KMS-11 (cell line): ENCODE measurements at regions not wholly inside any gene's neighbourhood (a gene's known extent, or its start where the extent isn't known, plus 50 kb on each side); places are given as distances from the start of the nearest gene placed in this dataset.

Experiments
- H2AFZ ChIP-seq: fragments of 200-600 bp; sonication (generic); 2 replicates; pipeline ENCODE4 v1.6.1; 2016; ENCODE audit warnings: antibody characterized with exemption, mixed run types, low read depth
- H3K27ac ChIP-seq: fragments of 200-600 bp; sonication (generic); 2 replicates; pipeline ENCODE4 v1.6.1; 2016; ENCODE audit warnings: mild to moderate bottlenecking, mixed run types
- H3K27me3 ChIP-seq: fragments of 200-600 bp; sonication (generic); 2 replicates; pipeline ENCODE4 v1.6.1; 2017; ENCODE audit warnings: mild to moderate bottlenecking, low read depth, mixed run types, moderate library complexity; ENCODE audit not compliant: insufficient read depth
- H3K36me3 ChIP-seq: fragments of 200-600 bp; sonication (generic); 2 replicates; pipeline ENCODE4 v1.6.1; 2017; ENCODE audit warnings: mild to moderate bottlenecking, mixed run types; ENCODE audit not compliant: insufficient read depth
- H3K4me1 ChIP-seq: fragments of 200-600 bp; sonication (generic); 2 replicates; pipeline ENCODE4 v1.6.1; 2016; ENCODE audit warnings: mild to moderate bottlenecking, low read depth, mixed run types; ENCODE audit not compliant: poor library complexity, severe bottlenecking
- H3K4me2 ChIP-seq: fragments of 200-600 bp; sonication (generic); 2 replicates; pipeline ENCODE4 v1.7.0; 2016; ENCODE audit warnings: mild to moderate bottlenecking, mixed run types
- H3K4me3 ChIP-seq: fragments of 200-600 bp; sonication (generic); IDR thresholded peaks from 2 replicates; pipeline ENCODE4 v1.6.1; 2017; ENCODE audit warnings: low read depth, low read length, mixed read lengths; ENCODE audit not compliant: insufficient read depth
- H3K79me2 ChIP-seq: fragments of 200-600 bp; sonication (generic); 2 replicates; pipeline ENCODE4 v1.6.1; 2016; ENCODE audit warnings: low read depth, mixed run types; ENCODE audit not compliant: insufficient read depth
- H3K9ac ChIP-seq: fragments of 200-600 bp; sonication (generic); 2 replicates; pipeline ENCODE4 v1.6.1; 2016; ENCODE audit warnings: mild to moderate bottlenecking, mixed run types
- H4K20me1 ChIP-seq: fragments of 200-600 bp; sonication (generic); 2 replicates; pipeline ENCODE4 v1.6.1; 2016; ENCODE audit warnings: mild to moderate bottlenecking, mixed run types; ENCODE audit not compliant: insufficient read depth
- CTCF ChIP-seq: fragments of 200-600 bp; sonication (generic); conservative IDR thresholded peaks from 2 replicates; pipeline ENCODE4 v1.6.1; 2017; ENCODE audit warnings: low read depth, mild to moderate bottlenecking, antibody characterized with exemption, low read length, moderate library complexity, mixed read lengths

GRCh38 chr2:34851804-34852203, 1252.7 kb upstream of the FAM98A start:
- no peak overlapping the region for H3K4me2 ChIP-seq
- H3K79me2 ChIP-seq, result no peaks in the 10 kb centered on the region
- H3K36me3 ChIP-seq, result no peaks in the 10 kb centered on the region
- no peaks in the 10 kb centered on the region for H3K27me3 ChIP-seq
- no peak overlapping the region for H3K4me3 ChIP-seq
- no peaks in the 10 kb centered on the region for H3K4me1 ChIP-seq
- no peak overlapping the region for H2AFZ ChIP-seq
- no peak overlapping the region for H3K9ac ChIP-seq
- no peak for TF ChIP-seq CTCF
- no peak overlapping the region for H3K27ac ChIP-seq
- H4K20me1 ChIP-seq, result no peaks in the 10 kb centered on the region

- no peak overlapping the region for H3K9ac ChIP-seq
- no peak overlapping the region for H3K4me3 ChIP-seq
- H3K4me1 ChIP-seq, result no peaks in the 10 kb centered on the region
- no peak overlapping the region for H2AFZ ChIP-seq
- no peaks in the 10 kb centered on the region for H3K27me3 ChIP-seq
- H4K20me1 ChIP-seq, result no peaks in the 10 kb centered on the region
- no peaks in the 10 kb centered on the region for H3K79me2 ChIP-seq
- H3K36me3 ChIP-seq, result no peaks in the 10 kb centered on the region
- H3K4me2 ChIP-seq, result no peak overlapping the region
- H3K27ac ChIP-seq, result no peak overlapping the region
- TF ChIP-seq CTCF, result no peak
These were observed 1250.7 kb upstream of the FAM98A start for GRCh38 chr2:34849827-34850226.

GRCh38 chr2:34848691-34849090, 1249.6 kb upstream of the FAM98A start:
- Histone ChIP-seq H3K27ac (no peak overlapping the region), H3K79me2 (no peaks in the 10 kb centered on the region), H3K36me3 (no peaks in the 10 kb centered on the region), H3K4me3 (no peak overlapping the region), H4K20me1 (no peaks in the 10 kb centered on the region), H3K27me3 (no peaks in the 10 kb centered on the region), H3K4me1 (no peaks in the 10 kb centered on the region), H3K4me2 (no peak overlapping the region), H3K9ac (no peak overlapping the region), H2AFZ (no peak overlapping the region)
- no peak for TF ChIP-seq CTCF

- Histone ChIP-seq H3K9ac (no peak overlapping the region), H4K20me1 (no peaks in the 10 kb centered on the region), H3K4me1 (no peaks in the 10 kb centered on the region), H3K36me3 (no peaks in the 10 kb centered on the region), H3K27me3 (no peaks in the 10 kb centered on the region), H2AFZ (no peak overlapping the region), H3K79me2 (no peaks in the 10 kb centered on the region), H3K4me2 (no peak overlapping the region), H3K27ac (no peak overlapping the region), H3K4me3 (no peak overlapping the region)
- TF ChIP-seq CTCF, result no peak
These were observed 1249.0 kb upstream of the FAM98A start for GRCh38 chr2:34848132-34848531.

- no peaks in the 10 kb centered on the region for H3K79me2 ChIP-seq
- no peaks in the 10 kb centered on the region for H3K4me1 ChIP-seq
- H2AFZ ChIP-seq, result no peak overlapping the region
- H3K27ac ChIP-seq, result no peak overlapping the region
- H3K4me3 ChIP-seq, result no peak overlapping the region
- H4K20me1 ChIP-seq, result no peaks in the 10 kb centered on the region
- no peaks in the 10 kb centered on the region for H3K27me3 ChIP-seq
- H3K4me2 ChIP-seq, result no peak overlapping the region
- no peak overlapping the region for H3K9ac ChIP-seq
- H3K36me3 ChIP-seq, result no peaks in the 10 kb centered on the region
- no peak for TF ChIP-seq CTCF
These were observed 1245.5 kb upstream of the FAM98A start for GRCh38 chr2:34844629-34845028.
